Endothelial cell of umbilical vein (primary cell): ENCODE measurements at regions not wholly inside any gene's neighbourhood (a gene's known extent, or its start where the extent isn't known, plus 50 kb on each side); places are given as distances from the start of the nearest gene placed in this dataset.

Source experiments
- BruUV-seq: library from RNA; stranded (reverse); fragments of 400-500 nt; replicated peaks from 2 replicates; lab custom pipeline; 2021; lab: Mats Ljungman, UMichigan
- CTCF ChIA-PET: fragments of 300-600, 350-600 bp; sonication (Branson Sonifier 250); formaldehyde crosslinking; loops from one replicate; lab custom pipeline; 2021; ENCODE audit warnings: antibody characterized with exemption, inconsistent platforms; lab: Charles Lee
- POLR2A ChIA-PET: fragments of 300-600, 350-600 bp; sonication (Branson Sonifier 250); formaldehyde crosslinking; loops from one replicate; lab custom pipeline; 2021; ENCODE audit warnings: antibody characterized with exemption, inconsistent platforms; lab: Charles Lee
- DNase-seq: peaks from one replicate; pipeline ENCODE4 v3.0.0-alpha.2; 2011; ENCODE audit warnings: low read depth, low spot score
- FAIRE-seq: peaks from 2 replicates; lab custom pipeline; 2011; peaks lifted over from hg19 to GRCh38; lab: Jason Lieb, UNC
- H2AFZ ChIP-seq: 2 replicates; pipeline ENCODE4 v1.6.0; 2012; ENCODE audit warnings: low read depth, low read length, control low read depth, inconsistent platforms
- H3K27ac ChIP-seq: 2 replicates; pipeline ENCODE4 v1.5.1; 2011; ENCODE audit warnings: low read depth, mild to moderate bottlenecking, control low read depth, low read length, moderate library complexity; ENCODE audit not compliant: insufficient read depth
- H3K27me3 ChIP-seq, 2 experiments: 2 replicates each; pipeline versions ENCODE4 v1.6.0 to v1.6.1; 2011; ENCODE audit warnings: low read length in 2 of 2, mixed read lengths in 1 of 2; ENCODE audit not compliant: control insufficient read depth in 2 of 2, insufficient read depth in 2 of 2
- H3K36me3 ChIP-seq, 2 experiments: 2 replicates in 1 of 2; 3 replicates in 1 of 2; pipeline ENCODE4 v1.5.1; 2011; ENCODE audit warnings: low read length in 2 of 2, mild to moderate bottlenecking in 1 of 2, moderate library complexity in 1 of 2; ENCODE audit not compliant: control insufficient read depth in 2 of 2, insufficient read depth in 2 of 2; ENCODE audit errors: extremely low read depth in 1 of 2
- H3K4me1 ChIP-seq: 3 replicates; pipeline ENCODE4 v1.5.1; 2011; ENCODE audit warnings: mild to moderate bottlenecking, low read length; ENCODE audit not compliant: control insufficient read depth, insufficient read depth; ENCODE audit errors: extremely low read depth
- H3K4me2 ChIP-seq: 2 replicates; pipeline ENCODE4 v1.6.1; 2011; ENCODE audit warnings: low read length, control low read depth, mixed read lengths; ENCODE audit not compliant: insufficient read depth
- H3K4me3 ChIP-seq, 3 experiments: fragments of 200-600 bp in 1 of 3; sonication (generic), shearing (Covaris generic) in 1 of 3; replicated peaks in 1 of 3; 2 replicates each; pipeline ENCODE4 v1.5.1; 2011 to 2016; ENCODE audit warnings: control low read depth in 3 of 3, low read length in 3 of 3, mild to moderate bottlenecking in 2 of 3, inconsistent platforms in 1 of 3, low read depth in 1 of 3, moderate library complexity in 1 of 3; ENCODE audit not compliant: insufficient read depth in 1 of 3
- H3K79me2 ChIP-seq: 2 replicates; pipeline ENCODE4 v1.6.0; 2012; ENCODE audit warnings: low read length, inconsistent platforms; ENCODE audit not compliant: control insufficient read depth, insufficient read depth
- H3K9ac ChIP-seq: replicated peaks from 2 replicates; pipeline ENCODE3; 2011; ENCODE audit warnings: low read length, control low read depth; ENCODE audit not compliant: insufficient read depth; ENCODE audit errors: extremely low read depth
- H3K9me1 ChIP-seq: replicated peaks from 3 replicates; pipeline ENCODE4 v1.6.0; 2011; ENCODE audit warnings: mild to moderate bottlenecking, low read length; ENCODE audit not compliant: control insufficient read depth, insufficient read depth; ENCODE audit errors: extremely low read depth
- H3K9me3 ChIP-seq: replicated peaks from 2 replicates; pipeline ENCODE4 v1.5.1; 2012; ENCODE audit warnings: low read length, inconsistent platforms; ENCODE audit not compliant: control insufficient read depth, insufficient read depth
- H4K20me1 ChIP-seq: replicated peaks from 2 replicates; pipeline ENCODE3; 2011; ENCODE audit warnings: mild to moderate bottlenecking, low read length; ENCODE audit not compliant: control insufficient read depth, insufficient read depth; ENCODE audit errors: extremely low read depth
- CTCF ChIP-seq, 2 donors: IDR thresholded peaks; 1 replicate in 1 of 2; 2 replicates in 1 of 2; pipeline ENCODE4 v1.5.1; 2011; ENCODE audit warnings: low read length in 2 of 2, mild to moderate bottlenecking in 2 of 2, moderate library complexity in 2 of 2, control low read depth in 1 of 2, inconsistent platforms in 1 of 2, low read depth in 1 of 2; ENCODE audit not compliant: insufficient read depth in 1 of 2; ENCODE audit errors: extremely low read depth in 1 of 2
- EZH2 ChIP-seq: IDR thresholded peaks from 2 replicates; pipeline ENCODE4 v1.6.1; 2012; ENCODE audit warnings: borderline replicate concordance, low read depth, mild to moderate bottlenecking, moderate library complexity, low read length, inconsistent platforms; ENCODE audit not compliant: severe bottlenecking
- FOS ChIP-seq: IDR thresholded peaks from 2 replicates; pipeline ENCODE4 v1.6.1; 2011; ENCODE audit warnings: mild to moderate bottlenecking, low read length, moderate library complexity, borderline replicate concordance; ENCODE audit not compliant: insufficient read depth
- GATA2 ChIP-seq: IDR thresholded peaks from 2 replicates; pipeline ENCODE4 v1.7.0; 2011; ENCODE audit warnings: low read depth, mild to moderate bottlenecking, moderate library complexity, mixed read lengths, low read length; ENCODE audit not compliant: insufficient read length, insufficient read depth
- JUN ChIP-seq: IDR thresholded peaks from 2 replicates; pipeline ENCODE4 v1.6.1; 2011; ENCODE audit warnings: borderline replicate concordance, low read depth; ENCODE audit not compliant: insufficient read length, insufficient read depth
- MAX ChIP-seq: IDR thresholded peaks from 2 replicates; pipeline ENCODE4 v1.6.1; 2011; ENCODE audit not compliant: insufficient read depth, insufficient read length
- MYC ChIP-seq: IDR thresholded peaks from one replicate; pipeline ENCODE4 v1.6.1; 2011; ENCODE audit warnings: mild to moderate bottlenecking, low read depth, low read length
- POLR2A ChIP-seq: IDR thresholded peaks from 2 replicates; pipeline ENCODE4 v1.6.1; 2012; ENCODE audit warnings: low read depth, mild to moderate bottlenecking, control low read depth, low read length
- POLR2AphosphoS5 ChIP-seq: IDR thresholded peaks from 2 replicates; pipeline ENCODE4 v1.6.1; 2012; ENCODE audit warnings: low read depth, mild to moderate bottlenecking, control low read depth, low read length, moderate library complexity; ENCODE audit not compliant: insufficient read depth
- dilution Hi-C: fragments of 300-500 bp; cut with MboI; formaldehyde crosslinking; loops from one replicate; pipeline ENCODE4 v1.15.0; 2019; ENCODE audit warnings: low sequenced_read_pairs; ENCODE audit not compliant: extremely low pct_ligation_motif_present
- intact Hi-C: fragments of 100-400 bp; cut with micrococcal nuclease; formaldehyde crosslinking; loops from one replicate; pipeline ENCODE4 v1.10.0; 2022

GRCh38 chr6:176766-177165, 115.5 kb upstream of the DUSP22 start:
- H3K9me1 ChIP-seq, result no peaks in the 10 kb centered on the region
- no peak overlapping the region for H3K4me2 ChIP-seq
- no peaks in the 10 kb centered on the region for H4K20me1 ChIP-seq
- ChIA-PET POLR2A (no interaction called here), CTCF (no interaction called here)
- no peaks in the 10 kb centered on the region for H3K79me2 ChIP-seq
- no peaks in the 10 kb centered on the region for H3K36me3 ChIP-seq
- H2AFZ ChIP-seq, result no peak overlapping the region
- dilution Hi-C loops (no loop called here), intact Hi-C loops (no loop called here)
- H3K27me3 ChIP-seq, result no peaks in the 10 kb centered on the region
- H3K4me1 ChIP-seq, result no peaks in the 10 kb centered on the region
- H3K9ac ChIP-seq, result no peak overlapping the region
- DNase-seq, result no peak
- no peak for FAIRE-seq
- no peak overlapping the region for H3K27ac ChIP-seq
- no peak overlapping the region for H3K4me3 ChIP-seq
- H3K9me3 ChIP-seq, result no peaks in the 10 kb centered on the region
- BruUV-seq, result no TSS peak
- TF ChIP-seq POLR2AphosphoS5 (no peak), CTCF (IDR thresholded peaks at IDR 0.05; ENCODE audit: extremely low read depth in 1 of 2, insufficient read depth in 1 of 2, low read depth in 1 of 2, low read length in 2 of 2) (no peak), MAX (no peak), EZH2 (no peak), GATA2 (no peak), JUN (no peak), FOS (no peak), POLR2A (no peak), MYC (no peak)
